SJCRH30 (cell line): ENCODE measurements at regions not wholly inside any gene's neighbourhood (a gene's known extent, or its start where the extent isn't known, plus 50 kb on each side); places are given as distances from the start of the nearest gene placed in this dataset.
"Not testable (repeated sequence)": the region's sequence is repeated elsewhere in the genome, so short reads cannot be mapped to it uniquely, and the experiment has no call there.

Experiments used
- DNase-seq, 2 experiments: peaks; one replicate each; pipeline ENCODE4 v3.0.0-alpha.2; 2015 to 2020
- H3K27ac ChIP-seq: fragments of 250-450 bp; sonication (Bioruptor Pico); 2 replicates; pipeline ENCODE4 v1.5.1; 2020; ENCODE audit warnings: mild to moderate bottlenecking, moderate library complexity
- H3K27me3 ChIP-seq: fragments of 250-450 bp; sonication (Bioruptor Pico); 2 replicates; pipeline ENCODE4 v1.5.1; 2020; ENCODE audit warnings: mild to moderate bottlenecking, moderate library complexity
- H3K36me3 ChIP-seq: fragments of 250-450 bp; sonication (Bioruptor Pico); 2 replicates; pipeline ENCODE4 v1.5.1; 2020; ENCODE audit warnings: mild to moderate bottlenecking, moderate library complexity
- H3K4me1 ChIP-seq: fragments of 250-450 bp; sonication (Bioruptor Pico); 2 replicates; pipeline ENCODE4 v1.5.1; 2020; ENCODE audit warnings: mild to moderate bottlenecking, moderate library complexity
- H3K4me3 ChIP-seq: fragments of 250-450 bp; sonication (Bioruptor Pico); 2 replicates; pipeline ENCODE4 v1.5.1; 2020; ENCODE audit warnings: mild to moderate bottlenecking, moderate library complexity
- H3K9me3 ChIP-seq: fragments of 250-450 bp; sonication (Bioruptor Pico); replicated peaks from 2 replicates; pipeline ENCODE4 v1.5.1; 2020; ENCODE audit warnings: mild to moderate bottlenecking, moderate library complexity

GRCh38 chr5:102628441-102629175, 126.5 kb upstream of the PAM start:
- H3K36me3 ChIP-seq: no peaks in the 10 kb centered on the region
- H3K9me3 ChIP-seq: no peaks in the 10 kb centered on the region; the same call in 1 of the 2 replicates
- no peak overlapping the region for H3K4me3 ChIP-seq
- H3K27me3 ChIP-seq: no peaks in the 10 kb centered on the region
- no peak for DNase-seq
- no peaks in the 10 kb centered on the region for H3K4me1 ChIP-seq
- H3K27ac ChIP-seq: no peak overlapping the region

GRCh38 chr5:102629827-102630605, 125.1 kb upstream of the PAM start:
- H3K9me3 ChIP-seq: peaks cover 4% of the 10 kb centered on the region; the same call in 1 of the 2 replicates
- H3K27me3 ChIP-seq: no peaks in the 10 kb centered on the region
- no peaks in the 10 kb centered on the region for H3K4me1 ChIP-seq
- DNase-seq: no peak
- no peak overlapping the region for H3K4me3 ChIP-seq
- no peak overlapping the region for H3K27ac ChIP-seq
- no peaks in the 10 kb centered on the region for H3K36me3 ChIP-seq

- H3K9me3 ChIP-seq, H3K4me1 ChIP-seq, H3K4me3 ChIP-seq, DNase-seq, H3K27ac ChIP-seq, H3K27me3 ChIP-seq, H3K36me3 ChIP-seq: not testable (repeated sequence)
Measured at GRCh38 chr5:102635399-102635798, 119.7 kb upstream of the PAM start.

DNA sequence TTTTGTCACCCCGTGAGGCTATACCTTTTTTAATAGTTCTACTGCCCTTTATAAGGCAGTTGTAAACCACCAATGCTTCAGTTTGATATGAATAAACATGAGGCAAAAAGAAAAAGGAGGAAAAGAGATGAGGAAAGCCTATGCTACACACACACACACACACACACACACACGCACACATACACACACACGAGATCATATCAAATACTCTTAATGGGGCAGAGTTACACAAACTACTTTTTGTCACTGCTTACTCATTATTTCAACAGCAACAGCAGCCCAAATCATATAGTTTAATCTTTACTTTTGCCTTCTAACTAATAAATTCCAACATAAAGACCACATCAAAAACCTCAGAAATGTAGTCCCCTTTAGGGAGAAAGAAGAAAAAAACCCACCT, 116.8 kb upstream of the PAM start:
- Histone ChIP-seq H3K4me3 (no peak overlapping the region), H3K27ac (no peak overlapping the region), H3K9me3 (0 out of 2 replicates have a peak, but pooled peaks cover 4% of the 10 kb centered on the region), H3K36me3 (no peaks in the 10 kb centered on the region), H3K27me3 (no peaks in the 10 kb centered on the region), H3K4me1 (no peaks in the 10 kb centered on the region)
- DNase-seq: no peak

DNA sequence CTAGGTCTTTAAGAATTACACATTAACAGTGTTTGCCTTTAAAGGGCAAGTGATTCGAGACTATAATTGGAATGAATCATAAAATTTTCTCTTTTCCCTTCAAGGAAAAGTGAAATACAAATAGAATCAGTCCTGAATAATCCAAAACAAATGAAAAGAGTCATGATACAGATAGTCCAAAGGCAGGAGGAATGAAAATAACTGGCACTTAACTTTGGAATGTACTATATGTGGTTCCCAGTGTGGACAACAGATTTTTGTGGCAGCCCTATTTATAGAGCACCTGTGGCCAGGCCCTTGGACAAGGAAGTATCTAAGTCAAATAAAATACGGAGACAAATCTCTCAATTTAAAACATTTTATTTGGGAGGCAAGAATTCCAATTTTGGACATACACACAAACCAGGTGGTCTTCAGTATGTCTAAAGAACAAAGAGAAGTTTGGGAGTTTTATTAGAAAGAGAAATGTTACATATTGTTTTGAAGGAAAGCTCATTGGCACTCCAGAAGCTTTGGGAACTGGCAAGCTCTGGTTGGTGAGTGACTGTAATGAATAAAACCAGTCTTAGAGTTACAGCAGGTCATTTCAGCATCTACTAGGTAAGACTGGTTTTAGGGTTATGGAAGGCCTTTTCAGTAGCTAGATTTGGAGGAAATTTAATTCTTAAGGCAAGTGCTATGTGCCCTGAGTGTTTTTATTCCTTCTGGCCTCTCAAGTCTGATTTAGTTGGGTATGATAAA, 116.0 kb upstream of the PAM start:
- Histone ChIP-seq H3K27me3 (no peaks in the 10 kb centered on the region), H3K9me3 (0 out of 2 replicates have a peak, but pooled peaks cover 1% of the 10 kb centered on the region), H3K4me1 (no peaks in the 10 kb centered on the region), H3K36me3 (no peaks in the 10 kb centered on the region), H3K4me3 (no peak overlapping the region), H3K27ac (no peak overlapping the region)
- no peak for DNase-seq

DNA sequence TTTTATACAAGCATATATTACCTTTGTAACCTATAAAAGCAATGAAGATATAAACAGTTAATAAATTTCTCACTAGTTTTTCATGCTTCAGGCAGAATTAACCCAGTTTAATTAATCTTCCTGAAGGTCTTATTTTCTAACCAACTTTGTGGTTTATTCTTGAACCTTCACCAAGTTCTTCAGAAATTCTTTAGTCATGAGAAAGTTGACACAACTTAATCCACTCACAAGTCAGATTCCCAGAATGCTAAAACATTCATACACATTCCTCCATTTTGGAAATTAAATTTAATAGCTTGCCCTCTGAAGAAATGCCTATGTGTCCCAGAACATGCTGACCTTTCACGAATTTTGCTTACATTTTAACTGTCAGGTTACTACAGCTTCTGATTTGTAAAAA, 105.4 kb upstream of the PAM start:
- no peak for DNase-seq
- no peak overlapping the region for H3K4me3 ChIP-seq
- H3K36me3 ChIP-seq: no peaks in the 10 kb centered on the region
- H3K9me3 ChIP-seq: no peaks in the 10 kb centered on the region
- H3K4me1 ChIP-seq: peaks cover 7% of the 10 kb centered on the region; the same call in 1 of the 2 replicates
- H3K27ac ChIP-seq: no peak overlapping the region
- H3K27me3 ChIP-seq: no peaks in the 10 kb centered on the region

- Histone ChIP-seq H3K36me3 (no peaks in the 10 kb centered on the region), H3K27me3 (no peaks in the 10 kb centered on the region), H3K4me1 (peaks cover 7% of the 10 kb centered on the region; the same call in 1 of the 2 replicates), H3K27ac (no peak overlapping the region), H3K9me3 (no peaks in the 10 kb centered on the region), H3K4me3 (no peak overlapping the region)
- no peak for DNase-seq
Measured at GRCh38 chr5:102651466-102651865, 103.6 kb upstream of the PAM start.

- Histone ChIP-seq H3K36me3 (no peaks in the 10 kb centered on the region), H3K27me3 (no peaks in the 10 kb centered on the region), H3K4me1 (peaks cover 5% of the 10 kb centered on the region; the same call in 1 of the 2 replicates), H3K27ac (no peak overlapping the region), H3K9me3 (no peaks in the 10 kb centered on the region), H3K4me3 (no peak overlapping the region)
- DNase-seq: no peak
Measured at GRCh38 chr5:102654559-102655349, 100.4 kb upstream of the PAM start.

- no peaks in the 10 kb centered on the region for H3K36me3 ChIP-seq
- H3K4me1 ChIP-seq: no peaks in the 10 kb centered on the region
- H3K4me3 ChIP-seq: no peak overlapping the region
- H3K27me3 ChIP-seq: no peaks in the 10 kb centered on the region
- no peak overlapping the region for H3K27ac ChIP-seq
- no peaks in the 10 kb centered on the region for H3K9me3 ChIP-seq
- no peak for DNase-seq
Measured at GRCh38 chr5:102659151-102659550, 96.0 kb upstream of the PAM start.

- Histone ChIP-seq H3K4me1 (no peaks in the 10 kb centered on the region), H3K36me3 (no peaks in the 10 kb centered on the region)
Measured at GRCh38 chr5:102660111-102660510, 95.0 kb upstream of the PAM start.

DNA sequence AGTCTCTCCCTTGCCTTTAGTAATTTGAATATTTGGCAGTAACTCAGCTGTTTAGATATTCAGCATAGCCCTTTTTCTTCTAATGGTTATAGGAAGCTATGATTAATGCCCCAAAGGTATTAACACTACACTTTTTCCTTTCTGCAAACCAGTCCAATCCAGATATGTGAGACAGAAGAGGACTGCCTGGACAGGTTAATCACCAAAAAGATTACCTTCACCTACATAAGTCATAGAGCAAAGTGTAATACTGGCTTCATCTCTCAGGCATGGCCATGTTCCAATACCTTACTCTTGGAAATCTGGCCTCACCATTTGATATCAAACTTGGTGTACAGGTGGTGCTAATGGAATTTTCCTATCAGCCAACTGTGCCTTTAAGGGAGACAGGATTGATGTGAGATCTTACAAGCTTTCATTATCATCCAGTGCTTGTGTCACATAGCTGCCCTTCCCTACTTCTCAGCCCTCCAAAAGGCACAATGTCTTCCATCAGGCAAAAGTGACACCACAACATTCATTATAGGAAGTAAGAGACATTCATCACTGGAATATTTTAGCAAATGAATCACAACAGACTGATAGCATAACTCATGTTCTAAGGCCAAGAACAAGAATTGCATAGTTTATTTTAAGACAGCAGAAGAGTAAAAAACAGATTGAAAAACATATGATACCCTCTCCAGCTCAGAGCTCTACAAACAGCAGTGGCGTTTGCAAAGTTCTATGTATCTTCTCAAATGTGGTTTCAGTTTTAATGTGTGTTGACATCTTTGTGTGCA, 91.2 kb upstream of the PAM start:
- Histone ChIP-seq H3K4me3 (no peak overlapping the region), H3K27me3 (no peaks in the 10 kb centered on the region), H3K36me3 (no peaks in the 10 kb centered on the region), H3K4me1 (no peaks in the 10 kb centered on the region), H3K27ac (no peak overlapping the region), H3K9me3 (no peaks in the 10 kb centered on the region)
- no peak for DNase-seq

More at GRCh38 chr5:102660111-102660510, 95.0 kb upstream of the PAM start:
- DNase-seq: no peak
- Histone ChIP-seq H3K27me3 (no peaks in the 10 kb centered on the region), H3K27ac (no peak overlapping the region), H3K9me3 (no peaks in the 10 kb centered on the region), H3K4me3 (no peak overlapping the region)

GRCh38 chr5:102664616-102665335, 90.3 kb upstream of the PAM start:
- Histone ChIP-seq H3K36me3 (no peaks in the 10 kb centered on the region), H3K4me3 (no peak overlapping the region), H3K27ac (no peak overlapping the region), H3K27me3 (no peaks in the 10 kb centered on the region), H3K4me1 (no peaks in the 10 kb centered on the region), H3K9me3 (no peaks in the 10 kb centered on the region)
- DNase-seq: no peak

DNA sequence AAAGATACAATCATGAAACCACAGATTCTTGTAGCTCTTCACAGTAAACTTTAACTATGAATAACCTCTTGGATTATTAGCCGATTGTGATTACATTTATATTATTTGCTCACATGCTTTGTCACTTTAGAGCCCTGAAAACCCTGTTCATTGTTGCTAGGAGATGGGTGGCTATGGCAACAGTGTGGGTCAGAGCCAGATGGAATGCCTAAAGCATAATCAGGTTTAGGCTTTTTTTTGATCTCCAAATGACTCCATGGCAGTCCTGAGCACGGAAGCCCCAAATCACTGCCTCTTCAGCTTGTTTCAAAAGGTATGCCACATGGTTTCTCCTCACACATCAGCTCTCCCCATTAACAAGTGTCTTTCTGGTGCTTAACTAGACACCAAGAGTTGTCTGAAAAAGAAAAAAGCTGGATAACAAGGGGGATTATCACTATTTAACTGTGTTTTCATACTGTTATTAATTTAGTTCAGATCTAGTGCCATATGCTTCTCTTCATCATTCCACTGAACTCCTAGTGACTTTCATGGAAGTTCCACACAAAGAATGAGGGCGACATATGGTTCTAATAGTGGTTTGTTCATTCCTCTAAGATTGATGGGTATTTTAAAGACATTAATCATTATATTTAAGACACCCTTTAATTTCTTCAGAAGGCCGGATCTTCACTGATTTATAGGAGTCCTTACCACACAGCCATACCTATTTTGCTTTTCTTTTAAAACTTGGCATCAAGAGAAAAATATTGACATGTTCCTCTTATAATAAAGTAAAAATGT, 88.8 kb upstream of the PAM start:
- no peak overlapping the region for H3K27ac ChIP-seq
- H3K4me3 ChIP-seq: no peak overlapping the region
- H3K36me3 ChIP-seq: no peaks in the 10 kb centered on the region
- H3K4me1 ChIP-seq: no peaks in the 10 kb centered on the region
- no peaks in the 10 kb centered on the region for H3K9me3 ChIP-seq
- H3K27me3 ChIP-seq: no peaks in the 10 kb centered on the region
- DNase-seq: no peak
